Stimulated activated effector memory CD8-positive, alpha-beta T cell treated with anti-CD3 and anti-CD28 coated beads, Interleukin-12 subunit alpha, Interleukin-12 subunit beta, amount 100 ng/mL, for 72 hours (primary cell): ENCODE measurements at regions not wholly inside any gene's neighbourhood (a gene's known extent, or its start where the extent isn't known, plus 50 kb on each side); places are given as distances from the start of the nearest gene placed in this dataset.

Experiments
- ATAC-seq: fragments of 150-1000 bp; cut with Tn5 transposase; 2 replicates; pipeline ENCODE4 v1.10.0; 2021
- DNase-seq, 2 donors: peaks; one replicate each; pipeline ENCODE4 v3.0.0; 2021 to 2022; ENCODE audit warnings: low spot score in 2 of 2
- H3K27ac Mint-ChIP-seq: one replicate; pipeline ENCODE4 v1.8.0; 2022; ENCODE audit warnings: mild to moderate bottlenecking, mixed read lengths
- H3K36me3 Mint-ChIP-seq: one replicate; pipeline ENCODE4 v1.8.0; 2022; ENCODE audit warnings: mild to moderate bottlenecking, mixed read lengths
- H3K4me1 Mint-ChIP-seq: one replicate; pipeline ENCODE4 v1.8.0; 2022; ENCODE audit warnings: mixed read lengths
- H3K4me3 Mint-ChIP-seq: one replicate; pipeline ENCODE4 v1.8.0; 2022; ENCODE audit warnings: mild to moderate bottlenecking, mixed read lengths
- H3K9me3 Mint-ChIP-seq: one replicate; pipeline ENCODE4 v1.8.0; 2022; ENCODE audit warnings: mixed read lengths

DNA sequence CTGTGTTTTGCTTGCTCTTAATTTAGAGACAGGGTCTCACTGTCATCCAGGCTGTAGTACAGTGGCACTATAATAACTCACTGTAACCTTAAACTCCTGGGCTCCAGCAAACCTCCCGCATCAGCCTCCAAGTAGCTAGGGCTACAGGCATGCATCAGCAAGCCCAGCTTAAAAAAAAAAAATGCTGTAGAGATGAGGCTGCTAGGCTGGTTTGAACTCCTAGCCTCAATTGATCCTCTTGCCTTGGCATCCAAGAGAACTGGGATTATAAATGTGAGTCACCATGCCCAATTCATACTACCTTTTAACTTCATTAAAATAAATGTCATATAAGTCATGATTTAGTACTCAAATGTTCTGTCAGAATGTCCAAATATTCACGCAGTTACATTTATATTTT is 2195.7 kb upstream of the C9orf72 start:
- Mint-ChIP-seq H3K36me3 (no peaks in the 10 kb centered on the region), H3K4me3 (no peak overlapping the region), H3K9me3 (peaks cover 7% of the 10 kb centered on the region), H3K4me1 (no peaks in the 10 kb centered on the region), H3K27ac (no peak overlapping the region)
- no peak for ATAC-seq
- no peak for DNase-seq

DNA sequence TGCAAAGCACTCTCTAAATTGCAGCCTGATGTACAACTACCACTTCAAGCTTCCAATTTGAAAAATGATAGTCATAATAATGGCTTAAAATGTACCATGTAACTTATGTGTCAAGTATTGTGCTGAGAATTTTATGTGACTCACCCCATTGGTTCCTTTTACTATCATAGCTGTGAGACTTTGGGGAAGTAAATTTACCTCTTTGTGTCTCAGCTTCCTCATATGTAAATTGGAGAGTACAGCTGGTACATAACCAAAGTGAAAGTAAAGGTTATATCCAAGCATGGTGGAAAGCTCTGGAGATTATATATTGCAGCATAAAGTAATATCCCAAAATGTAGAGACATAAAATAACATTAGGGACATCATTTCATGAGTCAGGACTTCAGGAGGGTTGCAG is 2200.4 kb upstream of the C9orf72 start:
- no peaks in the 10 kb centered on the region for H3K36me3 Mint-ChIP-seq
- ATAC-seq (no peak), DNase-seq (no peak)
- H3K4me3 Mint-ChIP-seq = no peak overlapping the region
- no peaks in the 10 kb centered on the region for H3K4me1 Mint-ChIP-seq
- peaks cover 7% of the 10 kb centered on the region for H3K9me3 Mint-ChIP-seq
- H3K27ac Mint-ChIP-seq = no peak overlapping the region

DNA sequence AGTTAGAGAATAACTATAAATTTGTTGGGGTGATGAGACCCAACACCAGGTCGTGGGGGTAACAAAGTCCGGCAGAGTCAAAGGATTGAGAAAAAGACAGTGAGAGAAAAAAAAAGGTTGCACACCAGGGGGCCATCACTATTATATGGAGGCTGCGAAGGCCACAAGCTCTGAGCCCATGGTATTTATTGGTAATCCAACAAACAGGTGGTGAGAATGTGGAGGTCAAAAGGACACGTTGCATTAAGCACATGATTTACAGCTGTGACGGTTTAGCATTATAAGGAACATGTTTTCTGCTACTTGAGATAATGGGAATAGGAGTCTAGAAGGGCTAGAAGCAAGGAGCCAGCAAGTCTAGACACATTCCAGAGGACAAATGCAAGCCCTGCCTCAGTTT is 2202.2 kb upstream of the C9orf72 start:
- ATAC-seq = no peak
- DNase-seq = no peak
- no peaks in the 10 kb centered on the region for H3K36me3 Mint-ChIP-seq
- no peak overlapping the region for H3K4me3 Mint-ChIP-seq
- peaks cover 9% of the 10 kb centered on the region for H3K9me3 Mint-ChIP-seq
- H3K27ac Mint-ChIP-seq = no peak overlapping the region
- no peaks in the 10 kb centered on the region for H3K4me1 Mint-ChIP-seq

DNA sequence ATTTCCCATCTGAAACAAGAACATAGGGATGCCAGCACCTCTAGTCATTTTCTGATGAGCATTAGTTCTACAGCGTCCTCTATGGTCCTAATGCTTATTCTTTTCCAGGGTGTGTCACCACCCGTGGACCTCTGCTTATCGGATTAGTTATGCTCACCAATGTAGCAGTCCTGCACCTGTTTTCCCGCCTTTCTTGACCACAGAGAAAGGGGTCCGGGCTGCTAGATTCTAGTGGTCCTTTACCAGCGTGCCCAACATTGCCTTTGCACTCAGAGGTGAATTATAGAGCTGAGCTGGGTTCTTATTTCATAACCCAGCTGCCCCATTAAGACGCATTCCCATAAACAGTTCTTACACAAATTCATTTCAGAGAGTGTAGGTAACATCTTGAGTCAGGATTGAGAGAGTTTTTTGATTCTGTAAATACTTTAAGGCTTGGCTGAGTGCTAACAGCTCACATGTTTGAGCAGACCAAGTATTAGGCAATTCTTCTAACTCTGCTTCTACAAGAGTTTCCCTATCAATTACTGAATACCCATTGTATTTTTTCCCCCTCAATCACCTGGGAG is 2205.1 kb upstream of the C9orf72 start:
- no peaks in the 10 kb centered on the region for H3K36me3 Mint-ChIP-seq

DNA sequence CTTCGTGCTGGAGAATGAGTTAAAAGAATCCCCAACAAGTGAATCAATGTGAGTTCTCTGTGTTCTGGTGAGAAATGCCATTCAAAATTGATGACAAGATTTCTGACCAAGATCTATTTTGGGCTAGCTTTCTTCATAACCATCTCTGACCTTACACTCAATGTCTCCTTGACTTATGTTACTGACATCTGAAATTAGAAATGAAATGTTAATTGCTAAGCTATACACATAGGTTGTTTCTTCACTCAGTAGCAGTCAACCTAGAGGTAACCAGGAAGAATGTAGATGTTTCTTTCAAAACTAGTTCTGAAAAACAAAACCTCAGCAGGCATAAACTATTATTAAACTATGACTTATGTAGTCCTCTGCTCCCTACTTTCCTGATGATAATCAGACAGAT is 2220.7 kb upstream of the C9orf72 start:
- Mint-ChIP-seq H3K36me3 (no peaks in the 10 kb centered on the region), H3K4me3 (no peak overlapping the region), H3K4me1 (no peaks in the 10 kb centered on the region), H3K9me3 (peaks cover 6% of the 10 kb centered on the region), H3K27ac (no peak overlapping the region)
- ATAC-seq = no peak
- DNase-seq = no peak

More for the DNA sequence above, 2205.1 kb upstream of the C9orf72 start:
- H3K9me3 Mint-ChIP-seq = peaks cover 14% of the 10 kb centered on the region
- H3K27ac Mint-ChIP-seq = no peak overlapping the region
- no peaks in the 10 kb centered on the region for H3K4me1 Mint-ChIP-seq
- ATAC-seq (no peak), DNase-seq (no peak)
- no peak overlapping the region for H3K4me3 Mint-ChIP-seq

DNA sequence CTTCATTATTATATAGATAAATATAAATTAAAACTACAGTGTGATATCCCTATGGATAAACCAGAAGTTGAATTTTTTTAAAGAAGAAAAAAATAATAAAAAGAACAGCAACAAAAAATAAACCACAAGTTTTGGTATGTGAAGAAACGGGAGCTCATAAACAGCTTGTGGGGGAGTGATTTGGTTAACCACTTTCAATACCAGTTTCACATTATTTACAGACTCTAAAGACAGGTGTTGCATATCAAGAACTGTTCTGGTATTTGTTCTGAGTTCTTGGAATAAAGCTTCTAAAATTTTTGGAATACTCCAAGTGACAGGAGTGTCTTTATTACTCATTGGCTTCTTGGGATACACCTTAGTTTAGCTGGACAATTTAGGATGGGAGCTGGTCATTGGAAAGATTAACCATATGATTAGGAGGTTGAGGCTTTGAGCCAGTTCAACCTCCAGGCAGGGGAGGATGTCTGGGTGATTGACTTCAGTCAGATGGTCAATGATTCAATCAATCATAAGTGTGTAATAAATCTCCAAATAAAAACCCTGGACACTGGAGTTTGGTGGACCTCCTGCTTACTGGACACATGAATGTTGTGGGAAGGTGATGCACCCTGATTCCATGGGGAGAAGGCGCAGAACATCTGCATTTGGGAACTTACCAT is 2223.1 kb upstream of the C9orf72 start:
- Mint-ChIP-seq H3K36me3 (no peaks in the 10 kb centered on the region), H3K27ac (no peak overlapping the region), H3K4me1 (no peaks in the 10 kb centered on the region), H3K9me3 (peaks cover 6% of the 10 kb centered on the region), H3K4me3 (no peak overlapping the region)
- DNase-seq = no peak
- ATAC-seq = no peak

DNA sequence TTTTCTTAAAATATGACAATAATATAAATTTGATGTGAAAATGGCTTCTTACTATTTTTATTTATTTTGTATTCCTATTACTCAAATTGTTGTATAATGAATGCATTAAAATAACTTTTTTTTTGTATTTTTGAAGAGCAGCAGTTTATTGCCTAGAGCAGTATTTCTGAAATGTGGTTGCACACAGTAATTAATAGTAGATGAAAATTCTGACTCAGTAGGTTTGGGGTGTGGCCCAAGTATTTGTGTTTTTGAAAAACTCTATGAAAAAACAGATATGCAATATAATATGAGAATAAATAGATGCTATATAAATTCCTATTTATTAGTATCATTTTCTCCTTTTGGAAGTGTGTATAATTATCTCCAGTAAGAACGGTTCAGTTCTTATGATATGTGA is 2225.3 kb upstream of the C9orf72 start:
- Mint-ChIP-seq H3K9me3 (peaks cover 5% of the 10 kb centered on the region), H3K4me3 (no peak overlapping the region), H3K27ac (no peak overlapping the region), H3K36me3 (no peaks in the 10 kb centered on the region), H3K4me1 (no peaks in the 10 kb centered on the region)
- DNase-seq (no peak), ATAC-seq (no peak)

DNA sequence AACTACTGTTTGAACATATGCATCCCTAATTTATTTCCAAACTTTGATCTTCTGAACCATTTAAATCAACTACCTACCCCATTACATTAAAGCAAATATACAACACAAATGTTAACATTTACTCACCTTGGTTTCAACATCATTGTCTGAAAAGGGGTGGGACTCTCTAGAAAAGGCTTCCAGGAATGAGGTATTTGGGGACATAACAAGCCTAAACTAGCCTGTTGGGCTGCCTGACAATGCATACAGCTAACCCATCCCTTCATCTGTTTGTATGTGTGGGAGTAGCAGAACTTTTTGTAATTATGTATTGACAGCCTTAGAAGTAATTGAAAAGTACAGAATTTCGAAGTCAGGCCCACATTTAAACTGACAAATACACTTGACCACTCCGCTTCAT is 2225.9 kb upstream of the C9orf72 start:
- no peaks in the 10 kb centered on the region for H3K36me3 Mint-ChIP-seq
- ATAC-seq (no peak), DNase-seq (no peak)
- peaks cover 5% of the 10 kb centered on the region for H3K9me3 Mint-ChIP-seq
- H3K27ac Mint-ChIP-seq = no peak overlapping the region
- no peak overlapping the region for H3K4me3 Mint-ChIP-seq
- H3K4me1 Mint-ChIP-seq = no peaks in the 10 kb centered on the region

DNA sequence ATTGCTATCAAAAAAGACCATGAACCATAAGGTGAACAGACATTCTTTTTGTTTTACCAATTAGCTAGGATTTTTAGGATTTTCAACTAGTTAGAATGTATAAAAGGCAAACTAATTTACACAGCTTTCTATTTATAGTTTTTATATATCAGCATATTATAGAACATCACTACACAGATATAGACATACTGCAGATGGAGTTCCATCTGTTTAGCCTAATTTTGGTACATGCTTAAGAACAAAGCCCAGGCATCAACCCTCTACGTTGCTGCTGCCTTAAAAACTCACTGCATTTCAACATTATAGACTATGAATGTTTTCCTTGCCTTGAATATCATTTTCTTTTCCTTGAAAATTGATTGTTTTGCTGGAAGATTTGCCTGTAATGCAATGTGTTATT is 2227.5 kb upstream of the C9orf72 start:
- DNase-seq = no peak
- Mint-ChIP-seq H3K9me3 (peaks cover 5% of the 10 kb centered on the region), H3K4me3 (no peak overlapping the region), H3K27ac (no peak overlapping the region), H3K36me3 (no peaks in the 10 kb centered on the region), H3K4me1 (no peaks in the 10 kb centered on the region)
- ATAC-seq = no peak

DNA sequence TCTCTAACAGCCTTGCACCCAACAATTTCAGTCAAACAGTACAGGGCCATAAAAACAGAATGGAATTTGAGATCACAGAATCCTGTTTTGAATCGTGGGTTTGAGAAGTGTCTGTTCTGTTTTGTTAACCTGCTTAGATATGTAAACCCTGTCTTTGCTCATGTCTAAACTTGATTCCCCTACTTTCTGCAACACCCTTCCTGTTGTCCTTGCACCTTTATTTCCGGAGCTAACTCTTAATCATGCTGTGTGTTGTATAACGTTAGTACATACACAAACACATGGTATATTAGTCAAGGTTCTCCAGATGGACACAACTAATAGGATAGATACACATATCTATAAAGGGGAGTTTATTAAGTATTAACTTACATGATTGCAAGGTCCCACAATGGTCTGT is 2229.2 kb upstream of the C9orf72 start:
- H3K9me3 Mint-ChIP-seq = peaks cover 9% of the 10 kb centered on the region
- H3K4me3 Mint-ChIP-seq = no peak overlapping the region
- no peaks in the 10 kb centered on the region for H3K36me3 Mint-ChIP-seq
- H3K4me1 Mint-ChIP-seq = no peaks in the 10 kb centered on the region
- ATAC-seq (no peak), DNase-seq (no peak)
- H3K27ac Mint-ChIP-seq = no peak overlapping the region

DNA sequence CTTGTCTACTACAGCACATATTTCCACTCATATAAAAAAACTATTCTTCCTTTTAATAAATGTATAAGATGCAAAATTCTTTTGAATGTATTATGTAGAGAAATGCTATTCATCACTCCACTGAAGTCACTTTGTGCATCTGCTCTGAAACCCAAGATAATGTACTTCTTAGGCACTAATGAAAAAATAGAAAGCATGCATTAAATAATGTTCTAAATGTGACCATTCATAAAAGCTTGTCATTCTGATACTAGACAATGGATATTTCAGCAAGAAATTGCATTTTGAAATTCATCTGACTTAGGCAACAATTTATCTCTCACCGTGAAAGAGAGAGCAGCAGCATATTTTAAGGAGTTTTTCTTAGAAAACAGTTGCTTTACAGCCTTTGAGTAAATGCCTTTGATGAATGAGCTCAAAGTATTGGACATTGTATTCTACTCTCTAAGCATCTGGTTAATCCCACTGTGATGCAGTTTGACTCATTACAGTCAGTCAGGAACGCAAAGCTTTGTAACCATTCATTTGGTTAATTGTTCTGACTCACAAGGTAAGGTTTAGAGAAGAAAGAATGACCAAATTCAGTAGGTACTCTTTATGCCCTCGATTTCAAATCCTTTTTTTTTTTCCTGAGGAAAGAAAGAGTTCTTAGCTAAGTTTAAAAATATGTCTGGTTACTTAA is 2233.8 kb upstream of the C9orf72 start:
- peaks cover 12% of the 10 kb centered on the region for H3K9me3 Mint-ChIP-seq
- no peaks in the 10 kb centered on the region for H3K4me1 Mint-ChIP-seq
- no peaks in the 10 kb centered on the region for H3K36me3 Mint-ChIP-seq
- ATAC-seq (no peak), DNase-seq (no peak)
- no peak overlapping the region for H3K27ac Mint-ChIP-seq
- H3K4me3 Mint-ChIP-seq = no peak overlapping the region

DNA sequence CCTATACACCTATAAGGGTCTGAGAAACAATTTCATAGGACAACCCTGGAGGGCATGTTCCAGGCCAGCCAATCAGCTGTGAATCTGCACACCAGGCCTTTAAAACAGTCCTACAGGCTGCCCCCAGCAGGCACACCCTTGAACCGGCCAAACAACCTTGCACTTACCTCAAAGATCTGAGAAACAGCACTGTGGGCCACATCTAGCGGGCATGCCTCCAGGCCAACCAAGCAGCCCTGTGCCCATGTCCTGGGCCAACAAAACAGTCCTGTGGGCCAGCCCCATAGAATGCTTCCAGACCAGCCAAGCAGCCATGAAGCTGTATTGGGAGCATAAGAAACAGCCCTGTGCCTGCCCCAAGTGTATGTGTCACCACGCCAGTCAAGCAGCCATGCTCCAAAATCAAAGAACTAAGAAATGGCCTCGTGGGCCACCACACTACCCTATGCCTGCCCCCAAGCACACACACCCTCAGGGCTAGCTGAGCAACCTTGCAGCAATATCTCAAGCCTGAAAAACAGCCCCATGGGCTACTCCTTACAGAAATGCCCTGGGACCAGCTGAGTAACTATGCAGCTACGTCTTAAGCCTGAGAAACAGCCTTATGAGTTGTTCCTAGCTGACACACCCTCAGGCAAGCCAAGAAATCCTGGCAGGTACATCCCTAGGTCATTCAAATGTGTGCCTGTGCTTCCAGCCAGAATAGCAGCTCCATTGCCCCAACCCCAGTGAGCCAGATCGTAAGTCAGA is 2243.8 kb upstream of the C9orf72 start:
- Mint-ChIP-seq H3K4me3 (no peak overlapping the region), H3K27ac (no peak overlapping the region), H3K9me3 (peaks cover 22% of the 10 kb centered on the region), H3K36me3 (no peaks in the 10 kb centered on the region), H3K4me1 (no peaks in the 10 kb centered on the region)
- ATAC-seq (no peak), DNase-seq (no peak)

DNA sequence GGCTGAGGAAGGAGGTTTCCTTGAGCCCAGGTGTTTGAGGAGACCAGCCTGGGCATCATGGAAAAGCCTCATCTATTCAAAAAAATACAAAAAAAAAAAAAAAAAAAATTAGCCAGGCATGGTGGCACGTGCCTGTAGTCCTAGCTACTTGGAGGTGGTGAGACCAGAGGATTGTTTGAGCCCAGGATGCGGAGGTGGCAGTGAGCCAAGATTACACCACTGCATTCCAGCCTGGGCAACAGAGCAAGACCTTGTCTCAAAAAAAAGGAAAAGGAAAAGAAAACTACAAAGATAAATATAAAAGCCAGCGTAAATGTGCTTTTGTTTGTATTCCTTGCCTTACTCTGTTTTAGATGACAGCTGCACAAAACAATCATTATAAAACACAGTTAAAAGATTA is 2249.2 kb upstream of the C9orf72 start:
- ATAC-seq (no peak), DNase-seq (no peak)
- no peaks in the 10 kb centered on the region for H3K36me3 Mint-ChIP-seq
- no peak overlapping the region for H3K4me3 Mint-ChIP-seq
- no peak overlapping the region for H3K27ac Mint-ChIP-seq
- H3K9me3 Mint-ChIP-seq = peaks cover 21% of the 10 kb centered on the region
- no peaks in the 10 kb centered on the region for H3K4me1 Mint-ChIP-seq

DNA sequence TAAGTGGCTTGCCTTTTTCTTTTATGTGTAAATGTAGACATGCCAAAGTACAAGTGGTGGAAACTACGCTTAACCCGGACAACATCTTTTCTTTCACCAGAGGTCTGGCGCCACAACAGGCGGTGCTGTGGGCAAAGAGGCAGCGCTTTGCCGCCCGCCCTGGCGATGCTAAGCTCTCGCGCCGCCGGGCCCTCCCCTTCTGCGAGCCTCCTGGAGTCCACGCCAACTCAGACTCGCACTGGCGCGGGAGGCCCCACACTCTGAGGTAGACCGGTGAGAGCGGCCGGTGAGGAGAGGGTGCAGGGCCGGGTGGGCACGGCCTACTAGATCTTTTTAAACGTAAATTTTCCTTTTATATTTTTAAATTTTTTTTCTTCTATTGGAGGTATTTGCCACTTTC is 2253.1 kb upstream of the C9orf72 start:
- Mint-ChIP-seq H3K36me3 (no peaks in the 10 kb centered on the region), H3K9me3 (peaks cover 16% of the 10 kb centered on the region), H3K4me3 (no peak overlapping the region), H3K27ac (no peak overlapping the region), H3K4me1 (no peaks in the 10 kb centered on the region)
- ATAC-seq (no peak), DNase-seq (no peak)

DNA sequence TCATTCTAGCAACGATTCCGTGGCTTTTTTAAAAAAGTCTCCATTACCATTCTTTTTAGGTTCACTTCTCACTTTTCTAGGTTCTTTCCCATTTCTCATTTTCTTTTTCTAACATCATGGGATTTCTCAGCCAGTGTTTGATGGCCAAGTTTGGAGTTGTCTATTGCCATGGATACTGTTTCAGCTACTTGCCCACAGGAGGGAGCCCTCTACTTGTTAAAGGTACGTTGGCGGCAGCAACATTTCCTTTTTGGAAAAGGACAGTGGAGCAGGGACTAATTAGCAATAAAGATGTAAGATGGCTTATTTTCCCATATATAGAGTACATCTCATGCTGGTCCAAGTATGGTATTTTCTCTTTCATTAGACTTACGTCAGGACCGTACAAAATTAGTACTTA is 2257.5 kb upstream of the C9orf72 start:
- ATAC-seq (no peak), DNase-seq (no peak)
- Mint-ChIP-seq H3K27ac (no peak overlapping the region), H3K4me3 (no peak overlapping the region), H3K36me3 (no peaks in the 10 kb centered on the region), H3K4me1 (no peaks in the 10 kb centered on the region), H3K9me3 (peaks cover 12% of the 10 kb centered on the region)
